ENCODE measurements at regions not wholly inside any gene's neighbourhood (a gene's known extent, or its start where the extent isn't known, plus 50 kb on each side); places are given as distances from the start of the nearest gene placed in this dataset.

- no peak for TF ChIP-seq POLR2A (IDR thresholded peaks at IDR 0.05; ENCODE audit: low read length)
- TF ChIP-seq GATA1 (IDR thresholded peaks at IDR 0.05; ENCODE audit: low read depth, low read length) = no peak
Observed at GRCh38 chr6:50966986-50967385, 148.3 kb downstream of the TFAP2B start.

Measured in erythroblast (primary cell).